Naive thymus-derived CD8-positive, alpha-beta T cell (primary cell): ENCODE measurements at regions not wholly inside any gene's neighbourhood (a gene's known extent, or its start where the extent isn't known, plus 50 kb on each side); places are given as distances from the start of the nearest gene placed in this dataset.

Source experiments
- ATAC-seq, 2 donors: fragments of 150-1000 bp; cut with Tn5 transposase in 1 of 2; sonication (Bioruptor Pico), chemical (Tn5 transposase) in 1 of 2; 1 replicate in 1 of 2; 2 replicates in 1 of 2; pipeline ENCODE4 v1.10.0; 2021; ENCODE audit warnings: mild to moderate bottlenecking in 2 of 2, moderate library complexity in 2 of 2
- POLR2A ChIA-PET: fragments of 350-600 bp; sonication (Branson Sonifier 250); formaldehyde crosslinking; loops from one replicate; lab custom pipeline; 2021; ENCODE audit warnings: antibody characterized with exemption; lab: Charles Lee
- DNase-seq, 10 donors: peaks; one replicate each; pipeline versions ENCODE4 v3.0.0 to v3.0.0-alpha.2; 2020 to 2022
- H3K27ac Mint-ChIP-seq, 10 donors: one replicate each; pipeline ENCODE4 v1.8.0; 2020 to 2022; ENCODE audit warnings: mild to moderate bottlenecking in 10 of 10, mixed read lengths in 10 of 10, moderate library complexity in 4 of 10, inconsistent platforms in 1 of 10
- H3K27me3 Mint-ChIP-seq, 5 donors: one replicate each; pipeline ENCODE4 v1.8.0; 2021 to 2022; ENCODE audit warnings: mixed read lengths in 5 of 5
- H3K36me3 Mint-ChIP-seq, 3 donors: one replicate each; pipeline ENCODE4 v1.8.0; 2020 to 2022; ENCODE audit warnings: mixed read lengths in 3 of 3, mild to moderate bottlenecking in 2 of 3, inconsistent platforms in 1 of 3
- H3K4me1 Mint-ChIP-seq, 4 donors: one replicate each; pipeline ENCODE4 v1.8.0; 2021 to 2022; ENCODE audit warnings: mixed read lengths in 4 of 4
- H3K4me3 Mint-ChIP-seq, 10 donors: one replicate each; pipeline ENCODE4 v1.8.0; 2020 to 2022; ENCODE audit warnings: mild to moderate bottlenecking in 10 of 10, mixed read lengths in 10 of 10, moderate library complexity in 6 of 10, inconsistent platforms in 1 of 10
- H3K9me3 Mint-ChIP-seq, 9 donors: one replicate each; pipeline ENCODE4 v1.8.0; 2020 to 2022; ENCODE audit warnings: mixed read lengths in 9 of 9, mild to moderate bottlenecking in 3 of 9, inconsistent platforms in 1 of 9, moderate library complexity in 1 of 9

GRCh38 chr2:150232321-150232720 is 255.1 kb downstream of the RND3 start:
- no peaks in the 10 kb centered on the region for H3K36me3 Mint-ChIP-seq
- no peak overlapping the region for H3K27ac Mint-ChIP-seq
- POLR2A ChIA-PET = no interaction called here
- ATAC-seq (no peak), DNase-seq (no peak)
- no peaks in the 10 kb centered on the region for H3K4me1 Mint-ChIP-seq
- peaks cover 0 to 5% (median 0%) of the 10 kb centered on the region in 9 donors for H3K9me3 Mint-ChIP-seq
- no peaks in the 10 kb centered on the region for H3K27me3 Mint-ChIP-seq
- no peak overlapping the region for H3K4me3 Mint-ChIP-seq

GRCh38 chr2:150230616-150231015 is 256.9 kb downstream of the RND3 start:
- POLR2A ChIA-PET = no interaction called here
- Mint-ChIP-seq H3K27me3 (no peaks in the 10 kb centered on the region), H3K4me1 (no peaks in the 10 kb centered on the region), H3K36me3 (no peaks in the 10 kb centered on the region), H3K4me3 (no peak overlapping the region), H3K9me3 (peaks cover 0 to 7% (median 0%) of the 10 kb centered on the region in 9 donors), H3K27ac (no peak overlapping the region)
- ATAC-seq (no peak), DNase-seq (no peak)

- no peak overlapping the region for H3K4me3 Mint-ChIP-seq
- H3K9me3 Mint-ChIP-seq = peaks cover 0 to 8% (median 0%) of the 10 kb centered on the region in 9 donors
- H3K4me1 Mint-ChIP-seq = no peaks in the 10 kb centered on the region
- H3K36me3 Mint-ChIP-seq = no peaks in the 10 kb centered on the region
- POLR2A ChIA-PET = no interaction called here
- H3K27ac Mint-ChIP-seq = no peak overlapping the region
- H3K27me3 Mint-ChIP-seq = no peaks in the 10 kb centered on the region
- DNase-seq (no peak), ATAC-seq (no peak)
These were observed 257.5 kb downstream of the RND3 start for GRCh38 chr2:150230004-150230403.

- Mint-ChIP-seq H3K27me3 (no peaks in the 10 kb centered on the region), H3K9me3 (peaks cover 0 to 8% (median 0%) of the 10 kb centered on the region in 9 donors), H3K27ac (no peak overlapping the region), H3K4me3 (no peak overlapping the region), H3K4me1 (no peaks in the 10 kb centered on the region), H3K36me3 (no peaks in the 10 kb centered on the region)
- POLR2A ChIA-PET = no interaction called here
- ATAC-seq (no peak), DNase-seq (no peak)
These were observed 258.5 kb downstream of the RND3 start for GRCh38 chr2:150228936-150229335.

GRCh38 chr2:150225030-150225429 is 262.4 kb downstream of the RND3 start:
- no peaks in the 10 kb centered on the region for H3K36me3 Mint-ChIP-seq

GRCh38 chr2:150224321-150224720 is 263.1 kb downstream of the RND3 start:
- no peaks in the 10 kb centered on the region for H3K4me1 Mint-ChIP-seq
- peaks cover 0 to 8% (median 0%) of the 10 kb centered on the region in 9 donors for H3K9me3 Mint-ChIP-seq
- POLR2A ChIA-PET = no interaction called here
- H3K27me3 Mint-ChIP-seq = no peaks in the 10 kb centered on the region
- DNase-seq (no peak), ATAC-seq (no peak)
- H3K4me3 Mint-ChIP-seq = no peak overlapping the region
- H3K27ac Mint-ChIP-seq = no peak overlapping the region
- H3K36me3 Mint-ChIP-seq = no peaks in the 10 kb centered on the region

More at GRCh38 chr2:150225030-150225429, 262.4 kb downstream of the RND3 start:
- H3K4me3 Mint-ChIP-seq = no peak overlapping the region
- no peak overlapping the region for H3K27ac Mint-ChIP-seq
- POLR2A ChIA-PET = no interaction called here
- H3K9me3 Mint-ChIP-seq = peaks cover 0 to 8% (median 0%) of the 10 kb centered on the region in 9 donors
- no peaks in the 10 kb centered on the region for H3K27me3 Mint-ChIP-seq
- no peak for DNase-seq
- no peak for ATAC-seq
- H3K4me1 Mint-ChIP-seq = no peaks in the 10 kb centered on the region

GRCh38 chr2:150222942-150223341 is 264.5 kb downstream of the RND3 start:
- no peaks in the 10 kb centered on the region for H3K36me3 Mint-ChIP-seq
- POLR2A ChIA-PET = no interaction called here
- no peak for ATAC-seq
- no peaks in the 10 kb centered on the region for H3K4me1 Mint-ChIP-seq
- H3K4me3 Mint-ChIP-seq = no peak overlapping the region
- no peak for DNase-seq
- no peak overlapping the region for H3K27ac Mint-ChIP-seq
- H3K27me3 Mint-ChIP-seq = no peaks in the 10 kb centered on the region
- peaks cover 0 to 8% (median 0%) of the 10 kb centered on the region in 9 donors for H3K9me3 Mint-ChIP-seq

GRCh38 chr2:150222379-150222778 is 265.1 kb downstream of the RND3 start:
- no peak overlapping the region for H3K4me3 Mint-ChIP-seq
- DNase-seq = no peak
- H3K4me1 Mint-ChIP-seq = no peaks in the 10 kb centered on the region
- ATAC-seq = no peak
- H3K36me3 Mint-ChIP-seq = no peaks in the 10 kb centered on the region
- POLR2A ChIA-PET = no interaction called here
- no peaks in the 10 kb centered on the region for H3K27me3 Mint-ChIP-seq
- no peak overlapping the region for H3K27ac Mint-ChIP-seq
- peaks cover 0 to 8% (median 0%) of the 10 kb centered on the region in 9 donors for H3K9me3 Mint-ChIP-seq

- H3K9me3 Mint-ChIP-seq = peaks cover 0 to 9% (median 0%) of the 10 kb centered on the region in 9 donors
- no peaks in the 10 kb centered on the region for H3K27me3 Mint-ChIP-seq
- no peak overlapping the region for H3K27ac Mint-ChIP-seq
- H3K4me3 Mint-ChIP-seq = no peak overlapping the region
- no peaks in the 10 kb centered on the region for H3K4me1 Mint-ChIP-seq
- POLR2A ChIA-PET = no interaction called here
- no peaks in the 10 kb centered on the region for H3K36me3 Mint-ChIP-seq
- DNase-seq (no peak), ATAC-seq (no peak)
These were observed 267.6 kb downstream of the RND3 start for GRCh38 chr2:150219861-150220260.

- ATAC-seq (no peak), DNase-seq (no peak)
- no peaks in the 10 kb centered on the region for H3K4me1 Mint-ChIP-seq
- no peak overlapping the region for H3K27ac Mint-ChIP-seq
- no peak overlapping the region for H3K4me3 Mint-ChIP-seq
- POLR2A ChIA-PET = no interaction called here
- no peaks in the 10 kb centered on the region for H3K36me3 Mint-ChIP-seq
- H3K9me3 Mint-ChIP-seq = peaks cover 0 to 9% (median 0%) of the 10 kb centered on the region in 9 donors
- H3K27me3 Mint-ChIP-seq = no peaks in the 10 kb centered on the region
These were observed 272.4 kb downstream of the RND3 start for GRCh38 chr2:150215041-150215440.

- POLR2A ChIA-PET = no interaction called here
- Mint-ChIP-seq H3K36me3 (no peaks in the 10 kb centered on the region), H3K4me1 (no peaks in the 10 kb centered on the region), H3K4me3 (no peak overlapping the region), H3K9me3 (peaks cover 0 to 9% (median 0%) of the 10 kb centered on the region in 9 donors), H3K27ac (no peak overlapping the region), H3K27me3 (no peaks in the 10 kb centered on the region)
- ATAC-seq (no peak), DNase-seq (no peak)
These were observed 272.8 kb downstream of the RND3 start for GRCh38 chr2:150214626-150215025.

GRCh38 chr2:150212722-150213171 is 274.7 kb downstream of the RND3 start:
- Mint-ChIP-seq H3K27me3 (no peaks in the 10 kb centered on the region), H3K36me3 (no peaks in the 10 kb centered on the region), H3K9me3 (peaks cover 0 to 8% (median 0%) of the 10 kb centered on the region in 9 donors), H3K4me1 (no peaks in the 10 kb centered on the region), H3K4me3 (no peak overlapping the region), H3K27ac (no peak overlapping the region)
- no peak for ATAC-seq
- DNase-seq = no peak
- POLR2A ChIA-PET = no interaction called here

GRCh38 chr2:150211164-150211631 is 276.3 kb downstream of the RND3 start:
- no peaks in the 10 kb centered on the region for H3K36me3 Mint-ChIP-seq

GRCh38 chr2:150209746-150210145 is 277.7 kb downstream of the RND3 start:
- H3K4me1 Mint-ChIP-seq = no peaks in the 10 kb centered on the region
- DNase-seq = no peak
- POLR2A ChIA-PET = no interaction called here
- ATAC-seq = no peak
- H3K36me3 Mint-ChIP-seq = no peaks in the 10 kb centered on the region
- H3K27ac Mint-ChIP-seq = no peak overlapping the region
- no peak overlapping the region for H3K4me3 Mint-ChIP-seq
- no peaks in the 10 kb centered on the region for H3K27me3 Mint-ChIP-seq
- peaks cover 0 to 4% (median 0%) of the 10 kb centered on the region in 9 donors for H3K9me3 Mint-ChIP-seq

More at GRCh38 chr2:150211164-150211631, 276.3 kb downstream of the RND3 start:
- DNase-seq = no peak
- ATAC-seq = no peak
- H3K27me3 Mint-ChIP-seq = no peaks in the 10 kb centered on the region
- POLR2A ChIA-PET = no interaction called here
- H3K4me1 Mint-ChIP-seq = no peaks in the 10 kb centered on the region
- no peak overlapping the region for H3K4me3 Mint-ChIP-seq
- H3K9me3 Mint-ChIP-seq = peaks cover 0 to 3% (median 0%) of the 10 kb centered on the region in 9 donors
- H3K27ac Mint-ChIP-seq = no peak overlapping the region
